SK-N-SH treated with all-trans-retinoic acid at 6 μM for 48 hours (cell line): ENCODE measurements at regions not wholly inside any gene's neighbourhood (a gene's known extent, or its start where the extent isn't known, plus 50 kb on each side); places are given as distances from the start of the nearest gene placed in this dataset.

Experiments
- ARNTL ChIP-seq: fragments of 450-650 bp; formaldehyde crosslinking; IDR thresholded peaks from 2 replicates; pipeline ENCODE4 v1.5.0; 2020; ENCODE audit warnings: low read depth, mild to moderate bottlenecking, moderate library complexity, borderline replicate concordance
- BACH2 ChIP-seq: fragments of 250-450 bp; sonication (Bioruptor Pico); IDR thresholded peaks from 2 replicates; pipeline ENCODE4 v1.9.0; 2021; ENCODE audit warnings: mild to moderate bottlenecking, borderline replicate concordance
- CSDC2 ChIP-seq: fragments of 250-450 bp; sonication (Bioruptor Pico); IDR thresholded peaks from 2 replicates; pipeline ENCODE4 v1.5.0; 2020; ENCODE audit warnings: mild to moderate bottlenecking, moderate library complexity
- ESRRG ChIP-seq: fragments of 250-450 bp; sonication (Bioruptor Pico); IDR thresholded peaks from 2 replicates; pipeline ENCODE4 v1.6.1; 2021; ENCODE audit warnings: mild to moderate bottlenecking
- GLIS3 ChIP-seq: fragments of 250-450 bp; sonication (Bioruptor Pico); IDR thresholded peaks from 2 replicates; pipeline ENCODE4 v1.5.0; 2020; ENCODE audit warnings: mild to moderate bottlenecking, moderate library complexity
- ISL1 ChIP-seq: fragments of 250-450 bp; sonication (Bioruptor Pico); IDR thresholded peaks from 2 replicates; pipeline ENCODE4 v2.1.2; 2022; ENCODE audit warnings: mild to moderate bottlenecking, moderate library complexity
- OSR1 ChIP-seq: fragments of 250-450 bp; sonication (Bioruptor Pico); IDR thresholded peaks from 2 replicates; pipeline ENCODE4 v1.8.0; 2022; ENCODE audit warnings: moderate library complexity, mild to moderate bottlenecking, inconsistent platforms
- PATZ1 ChIP-seq: fragments of 250-450 bp; sonication (Bioruptor Pico); IDR thresholded peaks from 2 replicates; pipeline ENCODE4 v1.8.0; 2020; ENCODE audit warnings: mild to moderate bottlenecking, moderate library complexity, borderline replicate concordance
- RARB ChIP-seq: fragments of 250-450 bp; sonication (Bioruptor Pico); IDR thresholded peaks from 2 replicates; pipeline ENCODE4 v1.8.0; 2021; ENCODE audit warnings: mild to moderate bottlenecking, moderate library complexity
- ZC3H10 ChIP-seq: fragments of 250-450 bp; sonication (Bioruptor Pico); IDR thresholded peaks from 2 replicates; pipeline ENCODE4 v1.5.1; 2021; ENCODE audit warnings: mild to moderate bottlenecking, moderate library complexity
- ZFP3 ChIP-seq: fragments of 250-450 bp; sonication (Bioruptor Pico); IDR thresholded peaks from 2 replicates; pipeline ENCODE4 v1.5.0; 2020; ENCODE audit warnings: mild to moderate bottlenecking, moderate library complexity
- ZFP30 ChIP-seq: fragments of 450-650 bp; formaldehyde crosslinking; IDR thresholded peaks from 2 replicates; pipeline ENCODE4 v1.5.0; 2022; ENCODE audit warnings: mild to moderate bottlenecking, moderate library complexity
- ZNF565 ChIP-seq: fragments of 450-650 bp; formaldehyde crosslinking; conservative IDR thresholded peaks from 2 replicates; pipeline ENCODE4 v1.5.0; 2020; ENCODE audit warnings: low read depth, mild to moderate bottlenecking, moderate library complexity
- ZNF8 ChIP-seq: fragments of 450-650 bp; formaldehyde crosslinking; IDR thresholded peaks from 2 replicates; pipeline ENCODE4 v1.5.0; 2020; ENCODE audit warnings: mild to moderate bottlenecking, moderate library complexity

- TF ChIP-seq ZFP30 (CRISPR knock-in tag): no peak
- no peak for TF ChIP-seq ZC3H10 (CRISPR knock-in tag)
- TF ChIP-seq PATZ1 (CRISPR knock-in tag): no peak
- no peak for TF ChIP-seq RARB
- TF ChIP-seq ESRRG (CRISPR knock-in tag): no peak
- TF ChIP-seq ZNF8 (CRISPR knock-in tag): no peak
- TF ChIP-seq ARNTL (CRISPR knock-in tag): no peak
- TF ChIP-seq ZNF565 (CRISPR knock-in tag): no peak
- TF ChIP-seq ZFP3 (CRISPR knock-in tag): no peak
- no peak for TF ChIP-seq CSDC2
- no peak for TF ChIP-seq GLIS3 (CRISPR knock-in tag)
- TF ChIP-seq OSR1 (CRISPR knock-in tag): no peak
- TF ChIP-seq ISL1 (CRISPR knock-in tag): no peak
- TF ChIP-seq BACH2 (CRISPR knock-in tag): no peak
Observed at GRCh38 chr2:207219676-207220501, 54.1 kb upstream of the KLF7 start.
